Fibroblast of skin of right quadriceps (primary cell): ENCODE measurements at regions not wholly inside any gene's neighbourhood (a gene's known extent, or its start where the extent isn't known, plus 50 kb on each side); places are given as distances from the start of the nearest gene placed in this dataset.
A peak's percentile ranks its signal among the peaks of the same experiment; 100 is the strongest.

Experiments
- DNase-seq: peaks from one replicate; pipeline ENCODE4 v3.0.0-alpha.2; 2013

- peak; percentile 41 for DNase-seq
These were observed 98.2 kb upstream of the PRR16 start for GRCh38 chr5:120365656-120366446.

- DNase-seq: no peak
These were observed 96.0 kb upstream of the PRR16 start for GRCh38 chr5:120367896-120368634.

GRCh38 chr5:120368923-120369715 is 95.0 kb upstream of the PRR16 start:
- DNase-seq: no peak

- no peak for DNase-seq
These were observed 91.2 kb upstream of the PRR16 start for GRCh38 chr5:120372899-120373298.

GRCh38 chr5:120375248-120375647 is 88.9 kb upstream of the PRR16 start:
- peak; percentile 59 for DNase-seq

- no peak for DNase-seq
These were observed 83.5 kb upstream of the PRR16 start for GRCh38 chr5:120380644-120381043.

- DNase-seq: no peak
These were observed 81.3 kb upstream of the PRR16 start for GRCh38 chr5:120382833-120383232.

GRCh38 chr5:120386981-120387380 is 77.1 kb upstream of the PRR16 start:
- no peak for DNase-seq

GRCh38 chr5:120388016-120388781 is 75.9 kb upstream of the PRR16 start:
- DNase-seq: peak; percentile 96

GRCh38 chr5:120394259-120394658 is 69.8 kb upstream of the PRR16 start:
- DNase-seq: no peak

GRCh38 chr5:120396186-120396585 is 67.9 kb upstream of the PRR16 start:
- DNase-seq: peak; percentile 88

- DNase-seq: no peak
These were observed 63.7 kb upstream of the PRR16 start for GRCh38 chr5:120400356-120400755.

GRCh38 chr5:120402606-120403005 is 61.5 kb upstream of the PRR16 start:
- DNase-seq: no peak

- peak; percentile 97 for DNase-seq
These were observed 58.7 kb upstream of the PRR16 start for GRCh38 chr5:120405286-120405864.

- peak; percentile 87 for DNase-seq
These were observed 58.2 kb upstream of the PRR16 start for GRCh38 chr5:120405923-120406322.

- peak; percentile 34 for DNase-seq
These were observed 50.4 kb upstream of the PRR16 start for GRCh38 chr5:120413686-120414085.
